HG02588 (cell line): ENCODE measurements at regions not wholly inside any gene's neighbourhood (a gene's known extent, or its start where the extent isn't known, plus 50 kb on each side); places are given as distances from the start of the nearest gene placed in this dataset.

Experiments
- ATAC-seq: cut with Tn5 transposase; IDR thresholded peaks from one replicate; pipeline ENCODE4 v1.9.1; 2021; ENCODE audit warnings: mild to moderate bottlenecking, moderate library complexity; ENCODE audit not compliant: unreplicated experiment

GRCh38 chr20:6576726-6577125, 190.8 kb upstream of the BMP2 start:
- no peak for ATAC-seq

DNA sequence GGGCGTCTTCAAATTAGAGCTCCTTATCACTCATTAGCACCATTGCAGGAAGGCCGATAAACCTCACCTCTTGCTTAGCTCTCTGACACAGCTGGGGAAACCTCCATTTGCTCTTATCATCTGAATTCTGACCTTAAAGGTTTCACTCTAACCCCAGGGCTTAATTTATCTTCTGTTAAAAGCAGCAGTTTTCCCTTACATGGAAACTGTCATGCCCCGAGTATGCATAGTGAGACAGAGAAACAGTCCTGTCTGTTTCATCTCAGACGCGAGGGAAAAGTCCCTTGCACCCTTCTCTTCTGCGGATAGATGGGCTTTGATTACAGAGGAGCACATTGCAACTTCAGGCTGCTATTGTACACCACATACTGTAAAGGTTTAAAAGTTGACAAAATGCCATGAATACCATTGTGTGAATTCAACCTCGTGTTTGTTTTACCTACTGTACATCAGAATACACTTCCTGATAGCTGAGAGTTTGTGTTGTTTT, 191.5 kb upstream of the BMP2 start:
- peak; percentile 68 for ATAC-seq

- ATAC-seq: no peak
Observed at GRCh38 chr20:6566821-6567220, 200.7 kb upstream of the BMP2 start.

GRCh38 chr20:6562111-6562510, 205.4 kb upstream of the BMP2 start:
- no peak for ATAC-seq

GRCh38 chr20:6560978-6561377, 206.5 kb upstream of the BMP2 start:
- ATAC-seq: no peak

DNA sequence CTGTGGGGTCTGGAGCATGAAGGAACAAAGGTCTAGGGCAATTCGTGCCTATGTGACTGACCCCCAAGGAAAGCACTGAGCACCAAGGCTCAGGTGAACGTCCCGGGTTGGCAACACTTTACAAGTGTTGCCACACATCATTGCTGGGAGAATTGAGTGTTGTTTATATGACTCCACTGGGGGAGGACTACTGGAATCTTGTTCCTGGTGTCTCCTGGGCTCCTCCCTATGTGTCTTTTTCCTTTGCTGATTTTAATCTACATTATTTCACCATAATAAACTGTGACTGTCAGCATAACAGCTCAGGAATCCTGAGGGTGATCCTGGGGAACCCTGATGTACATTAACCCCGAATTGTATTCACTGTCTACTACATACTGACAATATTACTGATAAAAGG, 207.7 kb upstream of the BMP2 start:
- ATAC-seq: no peak

- ATAC-seq: no peak
Observed at GRCh38 chr20:6558341-6558740, 209.1 kb upstream of the BMP2 start.

GRCh38 chr20:6533761-6534479, 233.6 kb upstream of the BMP2 start:
- no peak for ATAC-seq

DNA sequence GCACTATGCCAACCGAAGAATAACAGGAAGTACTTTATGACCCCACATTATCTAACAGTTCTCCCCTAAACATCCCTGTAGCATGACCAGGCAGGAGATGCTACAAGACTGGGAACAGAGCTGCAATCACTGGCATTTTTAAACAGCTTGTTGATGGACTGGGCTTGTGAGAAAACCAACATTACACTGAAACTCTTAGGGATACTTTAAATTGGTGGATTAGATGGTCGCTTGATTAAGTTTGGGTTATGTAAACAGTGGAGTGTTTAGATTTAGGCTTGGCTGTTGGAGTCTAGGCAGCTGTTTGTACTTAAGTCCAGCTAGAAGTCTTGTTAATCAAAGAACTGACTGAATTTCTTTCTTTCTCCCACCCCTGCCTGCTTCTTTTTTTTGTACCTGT, 234.1 kb upstream of the BMP2 start:
- no peak for ATAC-seq

DNA sequence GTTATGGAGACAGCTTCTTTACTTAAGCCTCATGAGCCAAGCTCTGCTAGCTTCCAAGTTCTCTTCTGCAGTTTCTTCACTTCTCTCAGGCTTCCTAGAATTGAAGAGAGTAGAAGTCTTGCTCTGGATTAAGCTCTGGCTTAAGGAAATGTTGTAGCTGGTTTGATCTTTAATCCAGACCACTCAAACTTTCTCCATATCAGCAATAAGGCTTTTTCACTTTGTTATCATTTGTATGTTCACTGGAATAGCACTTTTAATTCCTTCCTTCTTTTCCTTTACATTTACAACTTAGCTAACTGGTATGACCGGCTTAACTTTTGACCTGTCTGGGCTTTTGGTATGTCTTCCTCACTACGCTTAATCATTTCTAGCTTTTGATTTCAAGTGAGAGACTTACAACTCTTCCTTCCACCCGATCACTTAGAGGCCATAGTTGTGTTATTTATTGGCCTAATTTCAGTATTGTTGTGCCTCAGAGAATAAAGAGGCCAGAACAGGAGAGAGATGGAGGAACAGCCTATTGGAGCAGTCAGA, 236.6 kb upstream of the BMP2 start:
- no peak for ATAC-seq

- no peak for ATAC-seq
Observed at GRCh38 chr20:6530254-6530653, 237.2 kb upstream of the BMP2 start.

DNA sequence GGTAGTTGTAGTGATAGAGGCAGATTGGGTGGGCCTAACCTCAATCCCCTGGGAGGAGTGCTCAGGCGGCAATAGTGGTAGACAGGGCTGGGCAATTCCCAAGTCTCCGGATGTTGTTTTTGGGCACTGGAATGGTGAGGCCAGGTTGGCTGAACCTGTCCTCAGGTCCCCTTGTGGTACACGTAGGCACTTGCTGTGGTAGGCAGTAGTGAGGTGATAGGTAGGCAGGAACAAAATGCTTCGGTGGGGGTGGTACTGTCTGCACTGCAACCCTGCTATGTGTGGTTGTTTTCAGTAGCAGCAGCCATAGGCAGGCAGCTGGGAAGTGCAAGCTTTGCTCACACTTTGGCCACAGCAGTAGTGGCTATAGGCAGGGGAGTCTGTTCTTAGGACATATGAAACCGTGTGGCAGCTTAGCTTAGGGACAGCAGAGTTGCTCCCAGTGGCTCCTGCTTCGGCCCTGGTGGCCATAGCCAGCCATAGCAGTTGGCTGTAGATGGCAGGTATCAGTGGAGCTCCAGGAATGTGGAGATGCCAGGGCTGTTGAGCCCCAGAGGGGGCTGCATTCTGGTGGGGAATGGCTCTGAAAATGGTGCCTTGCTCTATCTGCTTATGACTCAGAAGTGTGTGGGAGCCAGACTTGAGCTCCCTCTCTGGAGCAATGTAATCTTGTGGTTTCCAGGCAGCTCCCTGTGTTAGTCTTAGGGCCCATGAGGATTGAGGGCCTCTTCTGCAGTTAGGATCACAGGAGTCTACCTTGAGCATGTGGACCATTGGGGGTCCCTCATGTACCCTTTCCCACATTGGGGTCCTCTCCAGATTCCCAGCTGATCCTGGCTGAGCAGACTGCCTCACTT, 241.8 kb upstream of the BMP2 start:
- no peak for ATAC-seq

DNA sequence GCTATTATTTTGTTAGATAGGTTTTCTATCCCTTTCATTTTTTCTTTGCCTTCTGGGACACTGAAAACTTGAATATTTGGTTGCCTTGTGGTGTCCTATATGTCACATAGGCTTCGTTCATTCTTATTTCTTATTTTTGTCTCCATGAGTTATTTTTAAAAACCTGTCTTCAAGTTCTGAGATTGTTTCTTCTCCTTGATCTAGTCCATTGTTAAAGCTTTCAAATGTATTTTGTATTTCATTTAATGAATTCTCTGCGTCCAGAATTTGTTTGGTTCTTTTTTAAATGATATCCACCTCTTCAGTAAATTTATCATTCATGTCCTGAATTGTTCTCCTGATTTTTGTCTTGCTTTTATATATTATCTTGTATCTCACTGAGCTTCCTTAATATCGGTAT, 243.2 kb upstream of the BMP2 start:
- no peak for ATAC-seq

DNA sequence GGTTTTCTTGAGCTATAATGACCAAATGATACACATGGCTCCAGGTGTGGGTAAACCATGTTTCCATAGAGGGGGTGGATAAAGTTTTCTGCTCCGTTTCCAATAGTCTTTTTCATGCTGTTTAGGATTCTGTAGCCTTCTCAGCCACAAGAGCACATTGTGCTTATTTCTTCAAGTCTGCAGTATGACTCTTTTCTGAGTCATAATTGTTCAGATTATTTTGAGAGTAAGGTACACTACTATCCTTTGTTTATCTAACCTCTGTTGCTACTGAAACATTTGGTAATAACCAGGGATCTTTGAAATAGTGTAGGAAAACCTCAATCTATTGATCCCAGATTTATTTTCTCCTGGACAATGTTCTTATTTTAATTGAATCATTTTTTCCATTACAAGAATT, 247.9 kb upstream of the BMP2 start:
- no peak for ATAC-seq

DNA sequence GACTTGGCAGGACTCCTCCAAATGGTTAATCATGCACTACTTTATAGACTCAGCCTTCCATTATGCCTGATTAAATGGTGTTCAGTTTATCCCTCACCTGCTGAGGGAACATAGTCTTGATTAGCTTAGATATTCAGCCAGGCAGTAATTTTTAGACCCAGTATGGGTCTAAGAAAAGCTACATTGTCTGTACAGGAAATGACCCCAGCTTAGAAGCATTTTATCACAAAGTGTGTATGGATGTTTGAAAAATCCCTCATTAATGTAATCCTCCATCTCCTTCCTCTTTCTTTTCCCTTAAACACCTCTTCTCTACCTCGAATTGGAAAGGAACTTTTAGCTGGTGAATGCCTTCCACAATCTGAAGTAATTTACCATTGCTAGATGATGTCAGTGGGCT, 252.2 kb upstream of the BMP2 start:
- ATAC-seq: no peak

GRCh38 chr20:6513599-6513998, 253.9 kb upstream of the BMP2 start:
- ATAC-seq: no peak

GRCh38 chr20:6509374-6509773, 258.1 kb upstream of the BMP2 start:
- no peak for ATAC-seq

GRCh38 chr20:6506906-6507305, 260.6 kb upstream of the BMP2 start:
- ATAC-seq: no peak

GRCh38 chr20:6504826-6505225, 262.7 kb upstream of the BMP2 start:
- ATAC-seq: no peak

- no peak for ATAC-seq
Observed at GRCh38 chr20:6504179-6504578, 263.3 kb upstream of the BMP2 start.

DNA sequence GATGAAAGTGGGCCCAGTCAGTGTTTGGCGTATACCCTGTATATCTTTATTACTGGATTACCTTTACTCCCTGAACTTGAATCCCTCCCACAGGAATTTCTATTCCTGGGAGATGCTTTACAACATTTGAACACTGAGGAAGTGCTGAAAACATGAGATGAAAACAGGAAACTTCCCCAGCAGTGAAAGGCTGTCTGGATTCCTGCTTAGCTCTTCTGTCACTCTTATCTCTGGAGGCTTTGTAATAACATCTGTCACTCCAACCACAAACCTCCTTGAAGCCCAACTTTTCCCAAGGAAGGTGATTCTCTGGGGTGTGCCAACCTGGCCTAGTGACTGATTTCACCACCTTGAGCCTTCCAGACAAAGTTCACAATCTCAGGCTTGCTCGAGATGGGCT, 264.5 kb upstream of the BMP2 start:
- no peak for ATAC-seq

DNA sequence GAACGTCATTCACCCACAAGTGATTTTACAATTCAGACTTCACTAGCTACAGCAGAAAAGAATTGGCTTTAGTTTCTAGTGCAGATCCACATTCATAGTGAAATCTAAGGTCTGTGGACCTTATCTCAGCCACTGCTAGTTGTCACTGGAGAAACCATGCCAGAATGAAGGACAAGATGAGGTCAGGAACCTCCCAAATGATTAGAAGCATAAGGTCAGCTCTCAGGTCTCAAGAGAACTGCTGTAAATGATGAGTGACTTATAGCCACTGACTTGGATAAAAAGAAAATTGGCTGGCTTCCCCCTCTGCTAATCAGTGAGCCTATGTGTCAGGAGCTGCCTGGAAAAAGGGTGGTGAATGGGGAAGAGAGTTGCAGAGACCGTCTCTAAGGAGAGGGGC, 265.3 kb upstream of the BMP2 start:
- ATAC-seq: no peak
